Thyroid gland (tissue), 4 donors: ENCODE measurements at regions not wholly inside any gene's neighbourhood (a gene's known extent, or its start where the extent isn't known, plus 50 kb on each side); places are given as distances from the start of the nearest gene placed in this dataset.
"Not testable (repeated sequence)": the region's sequence is repeated elsewhere in the genome, so short reads cannot be mapped to it uniquely, and the experiment has no call there.

Source experiments
- DNase-seq, 2 donors: peaks; one replicate each; pipeline ENCODE4 v3.0.0-alpha.2; 2019
- H3K27ac ChIP-seq, 3 donors: fragments of 200-600 bp; sonication (generic); 1 replicate in 2 of 3; 2 replicates in 1 of 3; pipeline ENCODE4 v1.5.1; 2016 to 2019; ENCODE audit warnings: mild to moderate bottlenecking in 1 of 3, moderate library complexity in 1 of 3
- H3K27me3 ChIP-seq: fragments of 200-600 bp; sonication (generic); one replicate; pipeline ENCODE4 v1.5.1; 2019
- H3K36me3 ChIP-seq, 2 donors: fragments of 200-600 bp; sonication (generic); one replicate each; pipeline ENCODE4 v1.5.1; 2016 to 2019
- H3K4me1 ChIP-seq, 2 donors: fragments of 200-600 bp; sonication (generic); one replicate each; pipeline ENCODE4 v1.5.1; 2017 to 2019
- H3K4me3 ChIP-seq, 3 donors: fragments of 200-600 bp; sonication (generic); replicated peaks in 1 of 3; 1 replicate in 2 of 3; 2 replicates in 1 of 3; pipeline ENCODE4 v1.5.1; 2016; ENCODE audit warnings: mild to moderate bottlenecking in 1 of 3
- H3K9me3 ChIP-seq: fragments of 200-600 bp; sonication (generic); one replicate; pipeline ENCODE4 v1.5.1; 2017
- POLR2A ChIP-seq, 2 donors: fragments of 450-650 bp; IDR thresholded peaks; one replicate each; pipeline ENCODE4 v1.6.1; 2017; ENCODE audit warnings: antibody characterized with exemption in 2 of 2, mild to moderate bottlenecking in 2 of 2, moderate library complexity in 1 of 2
- WGBS, 2 donors: methylation state at CpG; one replicate each; pipeline ENCODE4 v1.1.5; 2017; 5-methylcytosine and 5-hydroxymethylcytosine counted together
- intact Hi-C: fragments of 100-400 bp; cut with DNase I; formaldehyde crosslinking; loops from one replicate; pipeline ENCODE4 v1.15.1; 2023
- TF ChIP-seq, protein P1 (sequence below), 6 experiments: fragments of 200-600 bp in 3 of 6; fragments of 450-650 bp in 3 of 6; sonication (generic) in 3 of 6; IDR thresholded peaks; one replicate each; pipeline ENCODE4 v1.5.1; 2016 to 2019; ENCODE audit warnings: antibody characterized with exemption in 6 of 6, mild to moderate bottlenecking in 2 of 6, inconsistent platforms in 1 of 6, moderate library complexity in 1 of 6

DNA sequence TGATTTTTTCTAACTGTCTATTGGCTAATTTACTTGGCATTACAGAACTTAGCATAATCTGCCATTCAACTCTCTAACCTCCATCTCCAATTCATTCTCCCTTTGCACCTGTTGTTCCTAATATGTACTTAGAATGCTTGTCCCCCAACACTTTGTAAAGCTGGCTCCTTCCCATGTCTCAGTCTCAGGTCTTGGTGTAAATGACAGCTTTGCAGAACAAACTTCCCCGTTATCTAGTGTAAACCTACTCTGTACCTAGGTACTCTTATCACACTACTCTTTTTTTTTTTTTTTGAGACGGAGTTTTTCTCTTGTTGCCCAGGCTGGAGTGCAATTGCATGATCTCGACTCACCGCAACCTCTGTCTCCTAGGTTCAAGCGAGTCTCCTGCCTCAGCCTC lies 77.2 kb upstream of the CTNNA1 start:
- Histone ChIP-seq H3K27me3 (no peaks in the 10 kb centered on the region), H3K4me3 (no peak overlapping the region), H3K9me3 (no peaks in the 10 kb centered on the region), H3K36me3 (no peaks in the 10 kb centered on the region), H3K4me1 (no peaks in the 10 kb centered on the region), H3K27ac (no peak overlapping the region)
- WGBS, 2 donors: 83 to 89% methylated on average over 5 of the region's 5 CpGs
- no peak for DNase-seq
- no peak for TF ChIP-seq POLR2A (IDR thresholded peaks at IDR 0.05)
- TF ChIP-seq, protein P1, sequence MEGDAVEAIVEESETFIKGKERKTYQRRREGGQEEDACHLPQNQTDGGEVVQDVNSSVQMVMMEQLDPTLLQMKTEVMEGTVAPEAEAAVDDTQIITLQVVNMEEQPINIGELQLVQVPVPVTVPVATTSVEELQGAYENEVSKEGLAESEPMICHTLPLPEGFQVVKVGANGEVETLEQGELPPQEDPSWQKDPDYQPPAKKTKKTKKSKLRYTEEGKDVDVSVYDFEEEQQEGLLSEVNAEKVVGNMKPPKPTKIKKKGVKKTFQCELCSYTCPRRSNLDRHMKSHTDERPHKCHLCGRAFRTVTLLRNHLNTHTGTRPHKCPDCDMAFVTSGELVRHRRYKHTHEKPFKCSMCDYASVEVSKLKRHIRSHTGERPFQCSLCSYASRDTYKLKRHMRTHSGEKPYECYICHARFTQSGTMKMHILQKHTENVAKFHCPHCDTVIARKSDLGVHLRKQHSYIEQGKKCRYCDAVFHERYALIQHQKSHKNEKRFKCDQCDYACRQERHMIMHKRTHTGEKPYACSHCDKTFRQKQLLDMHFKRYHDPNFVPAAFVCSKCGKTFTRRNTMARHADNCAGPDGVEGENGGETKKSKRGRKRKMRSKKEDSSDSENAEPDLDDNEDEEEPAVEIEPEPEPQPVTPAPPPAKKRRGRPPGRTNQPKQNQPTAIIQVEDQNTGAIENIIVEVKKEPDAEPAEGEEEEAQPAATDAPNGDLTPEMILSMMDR (IDR thresholded peaks at IDR 0.05): no peak
- intact Hi-C loops: no loop called here

DNA sequence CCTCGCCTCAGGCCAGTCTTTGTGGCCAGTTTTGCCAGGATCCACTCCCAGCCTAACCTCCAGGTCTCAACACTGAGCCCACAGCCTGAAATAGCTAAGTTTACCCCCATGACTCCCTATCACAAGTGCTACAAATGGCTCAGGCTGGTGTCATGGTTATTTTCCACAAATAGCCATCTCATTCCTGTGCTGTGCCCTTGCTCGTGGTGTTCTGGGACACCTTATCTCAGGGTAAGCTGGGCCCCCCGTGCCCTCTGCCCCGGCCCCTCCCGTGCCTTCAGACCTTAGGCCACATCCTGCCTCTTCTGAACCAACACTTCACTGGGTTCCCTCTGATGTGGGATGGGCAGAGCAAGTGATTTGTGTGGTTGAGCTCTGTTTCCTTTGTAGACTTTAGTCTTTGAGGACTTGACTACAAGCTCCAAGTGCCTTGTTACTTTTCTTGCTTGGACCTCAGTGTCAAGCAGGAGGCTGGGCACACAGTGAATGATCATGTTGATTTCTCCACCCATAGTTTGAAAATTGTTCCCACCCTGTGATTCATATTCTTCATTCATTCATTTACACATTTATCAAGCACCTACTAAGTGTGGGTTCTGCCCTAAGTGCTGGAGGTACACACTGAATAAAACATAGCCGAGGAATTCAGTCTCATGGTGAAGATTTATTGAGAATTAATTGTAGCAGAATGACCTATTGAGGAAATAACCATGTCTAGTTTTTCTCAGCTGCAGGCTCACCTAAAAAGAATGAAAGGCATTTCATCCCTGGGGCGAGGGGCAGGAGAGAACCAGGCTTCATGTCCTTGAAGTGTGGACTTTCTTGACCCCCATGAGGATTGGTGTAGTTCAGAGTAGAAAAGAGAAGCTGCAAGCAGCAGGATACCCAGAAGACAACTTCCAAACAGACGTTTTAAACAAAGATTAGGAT lies 84.5 kb upstream of the CTNNA1 start:
- H3K9me3 ChIP-seq: no peaks in the 10 kb centered on the region
- H3K4me1 ChIP-seq: no peaks in the 10 kb centered on the region
- 65 to 82% methylated on average over 7 to 8 of the region's 8 CpGs for WGBS, 2 donors
- no peaks in the 10 kb centered on the region for H3K27me3 ChIP-seq
- no peak for DNase-seq
- no peak overlapping the region for H3K4me3 ChIP-seq
- TF ChIP-seq, protein P1 (IDR thresholded peaks at IDR 0.05): no peak
- no peak for TF ChIP-seq POLR2A (IDR thresholded peaks at IDR 0.05)
- intact Hi-C loops: no loop called here
- H3K27ac ChIP-seq: no peak overlapping the region
- no peaks in the 10 kb centered on the region for H3K36me3 ChIP-seq

DNA sequence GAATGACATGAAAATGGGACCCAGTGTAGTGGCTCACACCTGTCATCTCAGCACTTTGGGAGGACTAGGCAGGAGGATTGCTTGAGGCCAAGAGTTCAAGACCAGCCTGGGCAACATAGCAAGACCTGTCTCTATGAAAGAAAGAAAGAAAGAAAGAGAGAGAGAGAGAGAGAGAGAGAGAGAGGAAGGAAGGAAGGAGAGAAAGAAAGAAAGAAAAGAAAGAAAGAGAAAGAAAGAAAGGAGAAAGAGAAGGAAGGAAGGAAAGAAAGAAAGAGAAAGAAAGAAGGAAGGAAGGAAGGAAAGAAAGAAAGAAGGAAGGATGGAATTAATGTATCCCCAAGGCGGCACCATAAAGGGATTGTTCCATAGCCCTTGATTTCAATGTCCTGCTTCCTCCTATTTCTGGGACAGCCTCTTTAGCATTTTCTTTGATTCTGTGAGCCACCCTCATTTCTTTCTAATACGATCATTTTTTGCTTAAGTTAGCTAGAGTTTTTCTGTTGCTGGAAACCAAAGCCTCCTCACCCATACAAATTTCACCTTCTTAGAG lies 85.4 kb upstream of the CTNNA1 start:
- H3K36me3 ChIP-seq, intact Hi-C loops, H3K9me3 ChIP-seq, DNase-seq, H3K4me3 ChIP-seq, H3K27me3 ChIP-seq, H3K27ac ChIP-seq, H3K4me1 ChIP-seq: not testable (repeated sequence)
- whole genome bisulfite sequencing, 2 donors: 93 to 97% methylated on average over 2 of the region's 2 CpGs

DNA sequence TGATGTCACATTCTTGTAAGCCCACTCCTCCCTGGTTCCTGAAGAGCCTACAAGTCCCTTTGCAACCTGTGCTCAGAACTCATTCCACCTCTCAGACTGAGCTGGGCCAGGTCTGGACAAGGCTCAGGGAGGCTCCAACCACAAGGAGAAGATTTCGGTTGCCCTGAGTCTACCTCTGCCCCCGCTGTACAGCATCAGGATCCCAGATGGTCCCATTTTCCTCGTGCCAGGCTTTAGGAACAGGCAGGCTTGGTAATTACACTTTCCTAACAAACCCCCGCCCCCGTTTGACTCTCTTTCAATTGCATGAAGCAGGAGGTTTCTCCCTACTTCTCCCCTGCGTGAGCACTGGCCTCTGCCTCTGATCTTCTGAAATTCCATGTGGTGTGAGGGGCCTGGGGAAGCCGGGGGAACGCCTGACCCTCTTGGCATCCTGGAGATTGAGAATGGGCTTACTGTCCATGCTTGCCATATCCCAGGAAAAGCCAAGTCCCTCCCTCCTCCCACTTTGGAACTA lies 86.9 kb upstream of the CTNNA1 start:
- Histone ChIP-seq H3K9me3 (no peaks in the 10 kb centered on the region), H3K4me3 (no peak overlapping the region), H3K4me1 (no peaks in the 10 kb centered on the region), H3K27ac (no peak overlapping the region), H3K36me3 (no peaks in the 10 kb centered on the region), H3K27me3 (no peaks in the 10 kb centered on the region)
- no peak for DNase-seq
- WGBS, 2 donors: 93 to 94% methylated on average over 8 of the region's 8 CpGs
- TF ChIP-seq POLR2A (IDR thresholded peaks at IDR 0.05): no peak
- TF ChIP-seq, protein P1 (IDR thresholded peaks at IDR 0.05): no peak
- intact Hi-C loops: no loop called here

DNA sequence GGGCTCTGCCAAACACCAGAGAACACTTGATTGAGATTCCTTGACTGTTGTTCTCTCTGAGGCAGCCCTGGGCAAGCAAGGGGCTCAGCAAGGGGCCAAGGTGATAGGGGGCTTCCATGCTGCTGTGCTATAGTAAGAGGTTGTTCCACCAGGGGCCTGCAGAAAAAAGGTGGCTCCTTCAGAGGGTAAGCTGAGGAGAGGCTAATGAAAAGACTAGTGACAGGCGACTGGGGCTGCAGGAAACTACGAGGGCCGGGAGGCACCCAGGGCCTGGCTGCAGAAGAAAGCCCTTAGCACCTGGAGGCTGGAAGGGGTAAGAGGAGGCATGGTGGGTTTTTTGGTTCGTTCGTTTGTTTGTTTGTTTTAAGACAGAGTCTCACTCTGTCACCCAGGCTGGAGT lies 88.0 kb upstream of the CTNNA1 start:
- no peak for DNase-seq
- intact Hi-C loops: no loop called here
- H3K4me3 ChIP-seq: no peak overlapping the region

More for the DNA sequence above, 88.0 kb upstream of the CTNNA1 start:
- Histone ChIP-seq H3K27ac (no peak overlapping the region), H3K36me3 (no peaks in the 10 kb centered on the region), H3K9me3 (no peaks in the 10 kb centered on the region), H3K27me3 (no peaks in the 10 kb centered on the region), H3K4me1 (no peaks in the 10 kb centered on the region)
- TF ChIP-seq, protein P1 (IDR thresholded peaks at IDR 0.05): no peak
- no peak for TF ChIP-seq POLR2A (IDR thresholded peaks at IDR 0.05)
- 80 to 90% methylated on average over 5 of the region's 5 CpGs for WGBS, 2 donors
